Transverse colon (tissue), 3 donors: ENCODE measurements at regions not wholly inside any gene's neighbourhood (a gene's known extent, or its start where the extent isn't known, plus 50 kb on each side); places are given as distances from the start of the nearest gene placed in this dataset.
"Not testable (repeated sequence)": the region's sequence is repeated elsewhere in the genome, so short reads cannot be mapped to it uniquely, and the experiment has no call there.

ENCODE experiments used
- CTCF ChIP-seq, 5 experiments: fragments of 200-600 bp in 3 of 5; fragments of 450-650 bp in 2 of 5; sonication (generic) in 3 of 5; IDR thresholded peaks; 1 replicate in 2 of 5; 2 replicates in 3 of 5; pipeline ENCODE4 v1.5.1; 2016 to 2017; ENCODE audit warnings: antibody characterized with exemption in 5 of 5, inconsistent platforms in 3 of 5, mild to moderate bottlenecking in 2 of 5, moderate library complexity in 1 of 5
- EP300 ChIP-seq: sonication (generic); formaldehyde crosslinking; IDR thresholded peaks from one replicate; pipeline ENCODE4 v1.6.1; 2017; ENCODE audit warnings: antibody characterized with exemption, low read depth
- POLR2A ChIP-seq: fragments of 450-650 bp; IDR thresholded peaks from one replicate; pipeline ENCODE4 v1.6.1; 2016; ENCODE audit warnings: antibody characterized with exemption, mild to moderate bottlenecking, moderate library complexity

- TF ChIP-seq POLR2A; CTCF (IDR thresholded peaks at IDR 0.05); EP300: not testable (repeated sequence)
These were observed 169.7 kb upstream of the KCTD7 start for GRCh38 chr7:66458991-66459390.
